ENCODE measurements at regions not wholly inside any gene's neighbourhood (a gene's known extent, or its start where the extent isn't known, plus 50 kb on each side); places are given as distances from the start of the nearest gene placed in this dataset.

DNA sequence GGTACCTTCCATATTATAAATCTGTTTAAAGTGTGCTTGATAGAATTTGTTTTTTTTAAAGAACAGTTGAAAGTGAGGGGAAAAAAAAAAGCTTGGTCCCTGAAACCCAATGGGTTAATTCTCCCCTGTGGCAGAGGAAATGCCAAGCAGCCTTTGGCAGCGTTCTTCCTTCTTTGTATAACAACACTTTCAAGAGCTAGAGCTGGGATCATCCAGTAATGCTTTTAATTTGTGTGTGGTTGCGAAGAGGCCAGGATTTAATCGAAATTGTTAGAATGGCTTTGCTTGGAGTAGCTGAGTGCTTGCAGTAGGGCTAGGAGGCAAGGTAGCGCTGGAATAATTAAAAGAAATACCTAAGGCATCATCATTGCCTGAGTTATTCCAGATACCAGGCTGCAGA is 692.0 kb downstream of the DHX35 start:
- DNase-seq, result no peak

DNA sequence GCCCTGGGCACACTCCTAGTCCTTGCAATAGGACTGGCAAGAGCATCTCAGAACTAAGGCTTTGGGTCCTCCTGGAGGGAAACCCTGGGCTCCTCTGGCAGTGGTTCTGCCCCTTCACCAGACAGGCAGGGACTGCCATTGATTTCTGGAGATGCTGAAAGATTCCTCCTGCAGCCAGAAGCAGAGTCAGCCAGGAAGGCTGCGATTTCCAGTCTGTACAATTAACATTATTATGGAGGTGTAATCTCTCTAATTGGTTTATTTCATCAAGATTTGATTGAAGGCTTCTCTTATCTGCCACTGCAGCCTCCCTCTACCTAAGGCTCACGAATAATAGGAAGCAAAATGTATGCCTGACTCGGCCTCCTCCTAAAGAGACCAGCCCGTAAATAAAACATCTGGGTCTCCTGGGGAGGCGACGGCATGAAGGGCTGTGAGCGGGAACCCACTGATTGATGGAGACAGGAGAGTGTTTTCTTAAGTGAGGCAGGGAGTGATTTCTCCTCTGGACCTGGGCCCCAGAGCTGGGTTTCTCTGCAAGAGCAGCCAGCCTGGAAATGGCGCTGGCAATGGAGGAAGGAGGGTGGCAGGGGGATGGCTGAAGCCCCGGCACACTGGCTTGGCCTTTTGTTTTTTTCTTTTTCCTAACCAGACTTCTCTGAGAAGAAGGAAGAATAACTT is 689.6 kb downstream of the DHX35 start:
- DNase-seq, result no peak

DNA sequence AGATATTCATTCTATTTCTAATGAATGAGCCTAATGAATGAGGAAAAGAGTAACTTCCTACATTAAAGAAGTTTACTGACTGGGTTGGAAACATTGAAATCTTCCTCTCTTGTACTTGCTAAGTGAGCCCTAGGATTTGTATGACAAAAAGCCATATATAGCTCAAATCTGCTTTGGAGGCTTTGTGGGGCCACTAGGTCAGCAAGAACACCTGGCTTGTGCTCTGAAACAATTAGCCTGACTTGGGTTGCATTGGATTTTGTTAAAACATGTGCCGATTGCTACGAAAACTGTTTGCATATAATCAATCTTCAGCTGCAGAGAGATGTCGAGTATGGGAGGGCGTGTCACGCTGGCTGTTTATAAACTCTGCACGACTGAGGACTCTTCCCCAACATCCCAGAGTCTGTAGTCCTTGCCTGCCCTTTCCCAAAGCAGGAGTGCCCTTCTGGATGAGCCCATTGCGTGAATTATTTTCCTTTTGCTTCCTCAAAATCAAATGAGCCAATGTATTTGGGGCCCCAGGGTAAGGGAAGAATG is 684.8 kb downstream of the DHX35 start:
- no peak for DNase-seq

DNA sequence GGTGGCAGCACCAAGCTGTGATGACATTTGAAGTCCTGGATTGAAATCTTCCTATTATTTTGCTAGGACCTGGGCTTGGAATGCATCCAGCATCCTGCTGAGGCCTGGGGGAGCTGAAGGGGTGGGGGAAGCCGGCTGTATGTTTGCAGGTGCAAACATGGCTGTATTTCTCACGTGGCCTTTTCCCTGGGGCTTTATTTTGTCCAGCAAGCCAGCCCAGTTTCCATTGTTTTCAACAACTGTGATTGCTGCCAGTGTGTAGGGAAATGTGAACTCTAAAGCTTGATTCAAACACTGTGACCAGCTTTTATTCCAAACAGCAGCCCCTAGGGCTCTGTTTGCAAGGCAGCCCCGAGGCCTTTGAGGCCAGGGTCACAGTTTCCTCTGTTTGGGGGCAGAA is 683.0 kb downstream of the DHX35 start:
- DNase-seq, result no peak

DNA sequence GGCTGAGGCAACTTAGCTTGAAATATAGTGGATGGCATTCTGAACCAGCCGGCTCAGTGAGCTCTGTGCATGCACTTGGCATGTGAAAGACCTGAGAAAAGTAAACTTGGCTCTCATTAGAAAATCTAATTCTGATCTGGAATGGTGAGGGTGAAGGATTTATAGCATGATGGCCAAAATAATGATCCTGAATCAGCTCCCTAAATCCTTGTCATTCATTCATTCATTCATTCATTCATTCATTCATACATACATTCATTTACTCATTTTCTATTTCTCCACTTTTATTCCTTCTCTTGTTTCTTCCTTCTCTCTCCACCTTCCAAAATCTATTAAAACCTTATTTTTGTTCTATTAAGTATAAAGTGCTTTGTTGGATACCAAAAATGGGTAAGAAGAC is 681.1 kb downstream of the DHX35 start:
- no peak for DNase-seq

DNA sequence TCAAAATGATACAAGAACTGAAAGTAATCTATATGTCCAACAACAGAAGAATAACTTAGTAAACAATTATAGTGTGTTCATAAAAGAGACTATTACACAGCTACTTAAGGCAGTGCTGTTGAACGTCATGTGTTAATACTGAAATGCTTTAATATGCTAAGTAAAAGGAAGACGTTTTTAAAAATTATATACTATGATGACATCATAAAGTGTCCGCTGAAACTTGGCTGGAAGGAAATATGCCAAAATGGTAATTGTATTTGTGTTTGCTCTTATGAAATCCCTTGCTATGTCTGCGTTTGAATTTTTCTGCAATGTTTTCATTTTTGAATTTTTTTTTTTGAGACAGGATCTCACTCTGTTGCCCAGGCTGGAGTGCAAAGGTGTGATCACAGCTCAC is 679.3 kb downstream of the DHX35 start:
- no peak for DNase-seq

DNA sequence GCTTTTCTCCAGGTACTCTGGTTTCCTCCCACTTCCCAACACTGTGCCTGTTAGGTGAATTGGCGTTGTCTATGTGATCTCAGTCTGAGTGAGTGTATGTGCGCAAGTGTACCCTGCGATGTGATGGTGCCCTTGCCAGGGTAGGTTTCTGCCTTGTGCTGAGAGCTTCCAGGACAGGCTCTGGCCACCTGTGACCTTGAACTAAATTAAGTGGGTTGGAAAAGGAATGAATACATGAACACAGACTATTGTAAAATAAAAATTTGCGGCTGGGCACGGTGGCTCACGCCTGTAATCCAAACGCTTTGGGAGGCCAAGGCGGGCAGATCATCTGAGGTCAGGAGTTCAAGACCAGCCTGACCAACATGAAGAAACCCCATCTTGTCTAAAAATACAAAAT is 678.0 kb downstream of the DHX35 start:
- no peak for DNase-seq

DNA sequence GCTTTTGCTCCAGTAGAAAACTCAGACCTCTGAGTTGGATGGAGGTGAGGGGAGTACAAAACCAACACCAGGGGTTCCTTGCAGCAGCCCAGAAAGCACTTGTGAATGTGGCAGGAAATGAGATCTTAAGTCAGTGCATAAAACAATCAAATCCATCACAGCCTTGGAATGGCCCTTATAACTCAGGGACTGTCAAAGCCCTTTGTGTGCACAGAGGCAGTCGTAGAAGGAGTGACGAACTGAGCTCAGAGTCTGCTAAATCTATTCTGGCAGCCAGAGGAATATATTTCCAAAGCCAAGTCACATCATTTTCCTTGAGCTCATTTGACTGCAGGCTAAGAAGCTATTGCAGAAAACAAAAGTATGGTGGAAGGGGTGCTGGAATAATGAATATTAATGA is 676.6 kb downstream of the DHX35 start:
- DNase-seq, result no peak

DNA sequence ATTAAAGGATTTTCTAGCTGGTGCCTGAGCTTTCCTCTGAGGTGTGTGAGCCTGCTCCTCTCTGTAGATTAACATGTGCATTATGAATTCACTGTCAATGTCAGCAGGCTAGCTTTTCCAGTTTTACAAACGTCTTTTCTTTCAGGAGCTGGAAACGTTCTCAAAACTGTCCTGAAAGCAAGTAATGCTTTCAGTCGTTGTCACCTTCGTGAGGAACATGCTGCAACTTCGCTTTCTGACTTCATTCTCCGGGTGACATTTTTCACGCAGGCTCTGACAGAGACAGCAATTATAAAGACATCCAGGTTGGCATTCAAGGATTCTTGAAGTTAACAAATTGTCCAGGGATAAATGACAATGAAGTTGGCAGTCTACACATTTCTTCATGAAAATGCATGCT is 671.5 kb downstream of the DHX35 start:
- no peak for DNase-seq

DNA sequence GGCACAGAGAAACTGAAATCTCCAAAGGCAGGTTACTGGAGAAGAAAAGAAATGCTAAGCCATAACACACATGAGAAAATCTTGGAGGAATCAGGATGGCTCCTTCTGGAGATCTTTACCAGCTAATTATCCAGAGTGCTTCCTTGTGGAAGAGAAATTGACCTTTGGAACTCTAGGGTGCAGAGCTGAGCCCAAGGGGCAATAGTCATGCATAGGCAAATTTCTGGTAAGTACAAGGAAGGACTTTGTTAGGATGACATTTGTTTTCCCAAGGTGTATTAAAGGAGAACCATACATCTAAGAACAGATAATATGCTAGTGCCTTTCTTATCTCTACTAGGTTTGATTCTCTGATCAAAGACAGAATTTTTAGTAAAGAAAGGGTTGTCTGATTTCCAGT is 670.6 kb downstream of the DHX35 start:
- DNase-seq, result no peak

DNA sequence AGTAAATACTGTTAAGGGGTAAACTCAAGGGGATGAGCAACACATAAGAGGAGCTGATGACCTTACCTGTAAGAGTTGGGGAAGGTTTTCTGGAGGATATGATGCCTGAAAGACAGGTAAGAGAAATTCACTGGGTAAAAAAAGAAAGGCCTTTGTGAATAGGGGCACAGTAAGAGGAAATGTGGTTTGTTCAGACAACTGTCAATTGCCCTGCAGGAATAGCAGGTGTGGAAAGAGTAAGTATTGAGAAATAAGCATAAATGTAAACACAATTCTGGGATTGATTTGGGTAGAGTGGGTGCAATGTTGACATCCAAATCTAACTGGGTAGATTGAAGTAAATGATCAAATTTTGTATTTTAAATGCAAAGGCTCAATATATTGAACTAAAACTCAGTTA is 670.0 kb downstream of the DHX35 start:
- no peak for DNase-seq

DNA sequence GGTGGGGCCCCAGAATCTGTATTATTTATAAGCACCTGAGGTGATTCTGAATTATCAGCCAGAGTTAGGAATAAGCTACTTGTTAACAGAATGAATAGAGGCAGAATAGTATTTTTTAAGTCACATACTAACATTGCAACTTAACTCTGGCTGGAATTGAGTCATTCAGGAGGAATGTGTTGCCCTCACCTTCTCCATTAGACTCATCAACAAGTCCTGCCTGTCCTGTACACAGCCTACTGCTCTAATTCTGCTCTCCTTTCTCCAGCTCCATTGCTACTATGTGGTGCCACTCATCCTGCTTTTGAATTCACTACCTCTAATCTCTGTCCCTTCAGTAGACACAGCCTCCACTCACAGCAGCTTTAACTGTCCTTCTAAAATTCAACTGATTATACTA is 669.4 kb downstream of the DHX35 start:
- no peak for DNase-seq

DNA sequence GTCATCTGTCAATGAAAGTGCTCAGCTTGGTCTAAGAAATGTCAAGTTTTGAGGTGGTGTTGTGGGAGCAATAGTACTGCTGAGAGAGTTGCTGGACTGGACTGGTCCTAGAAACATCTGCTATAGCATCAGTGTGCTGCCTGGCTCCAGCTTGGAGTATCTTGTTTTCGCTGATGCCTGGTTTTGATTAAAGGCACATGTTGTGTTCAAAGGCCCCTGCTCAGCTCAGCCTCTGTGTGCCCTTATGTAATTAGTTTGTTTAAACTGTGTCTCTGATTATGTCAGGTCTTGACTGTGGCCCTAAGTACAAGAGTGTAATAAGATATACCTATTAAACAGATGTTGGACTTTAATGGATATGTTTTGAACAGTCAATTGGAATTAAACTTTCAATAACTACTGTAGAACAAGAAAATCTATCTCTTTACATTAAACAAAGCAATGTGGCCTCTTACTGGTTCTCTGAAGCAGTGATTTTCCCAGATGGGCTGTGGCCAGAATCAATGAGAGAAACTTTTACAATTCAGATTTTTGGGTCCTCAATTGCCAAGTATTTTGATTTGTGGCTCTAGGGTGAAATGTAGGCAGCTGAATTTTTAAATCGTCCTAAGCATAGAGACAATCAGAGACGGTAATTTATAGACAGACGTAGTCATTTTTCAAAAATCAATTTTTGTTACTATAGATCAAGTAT is 668.2 kb downstream of the DHX35 start:
- no peak for DNase-seq

DNA sequence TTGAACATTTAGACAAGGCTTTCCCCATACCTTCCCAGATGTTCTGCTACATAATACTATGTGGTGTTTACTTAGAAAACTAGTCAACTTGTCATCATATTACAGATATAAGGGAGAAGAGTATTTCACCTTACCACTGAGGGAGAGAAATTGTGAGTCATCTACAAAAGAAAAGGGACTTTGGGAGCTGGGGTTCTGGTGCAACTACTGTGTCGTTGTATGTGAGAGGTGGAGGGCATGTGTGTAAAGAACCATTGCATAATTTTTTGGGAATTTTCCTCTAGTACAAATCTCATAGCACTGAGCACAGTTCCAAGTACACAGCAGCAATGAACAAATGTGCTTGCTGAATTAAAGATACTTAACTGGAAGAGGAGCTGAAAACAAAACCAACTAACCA is 665.6 kb downstream of the DHX35 start:
- DNase-seq, result no peak

DNA sequence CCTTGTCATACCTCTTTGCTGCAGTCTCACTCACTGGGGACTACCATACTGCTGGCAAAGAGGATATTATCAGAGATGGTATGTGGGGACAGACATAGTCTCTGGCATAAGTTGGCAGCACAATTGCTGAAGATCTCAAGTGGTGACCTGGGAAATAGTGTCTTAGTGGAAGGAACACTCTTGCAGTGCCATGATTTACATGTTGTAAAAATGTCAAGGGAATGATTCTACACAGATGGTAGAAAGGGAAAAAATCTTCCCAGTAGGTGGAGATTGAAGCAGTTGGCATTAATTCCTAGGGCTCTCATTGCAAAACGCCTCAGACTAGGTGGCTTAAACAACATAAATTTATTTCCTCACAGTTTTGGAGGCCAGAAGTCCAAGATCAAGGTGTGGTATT is 662.2 kb downstream of the DHX35 start:
- DNase-seq, result no peak

DNA sequence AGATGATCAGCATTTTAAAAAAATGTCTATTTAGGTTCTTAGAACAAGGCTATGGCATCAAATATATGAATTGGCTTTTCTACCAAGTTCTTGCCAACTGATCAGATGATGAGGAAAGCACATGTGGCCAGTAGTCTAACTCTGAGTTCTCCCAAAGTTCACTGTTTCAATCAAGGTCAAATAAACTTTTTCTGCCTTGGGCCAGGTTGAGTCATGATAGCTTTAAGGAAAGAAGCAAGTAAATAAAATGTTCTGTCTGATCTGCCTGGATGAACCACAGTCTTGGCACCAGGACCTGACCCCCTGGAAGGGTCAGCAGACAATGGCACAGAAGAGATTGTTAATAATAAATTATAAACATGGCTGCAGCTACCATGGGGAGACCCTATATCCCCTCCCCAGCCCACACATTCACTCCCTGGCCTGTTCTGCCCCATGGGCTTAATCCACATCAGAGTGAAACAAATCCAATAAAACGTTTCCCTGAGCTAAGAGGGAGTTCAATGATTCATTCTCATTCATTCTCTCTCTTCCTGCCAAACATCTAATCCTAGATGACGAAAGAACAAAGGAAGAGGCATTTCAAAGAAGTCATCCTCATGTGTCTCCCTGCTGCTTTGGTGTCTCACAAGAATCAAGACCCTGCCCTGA is 661.6 kb downstream of the DHX35 start:
- no peak for DNase-seq

DNA sequence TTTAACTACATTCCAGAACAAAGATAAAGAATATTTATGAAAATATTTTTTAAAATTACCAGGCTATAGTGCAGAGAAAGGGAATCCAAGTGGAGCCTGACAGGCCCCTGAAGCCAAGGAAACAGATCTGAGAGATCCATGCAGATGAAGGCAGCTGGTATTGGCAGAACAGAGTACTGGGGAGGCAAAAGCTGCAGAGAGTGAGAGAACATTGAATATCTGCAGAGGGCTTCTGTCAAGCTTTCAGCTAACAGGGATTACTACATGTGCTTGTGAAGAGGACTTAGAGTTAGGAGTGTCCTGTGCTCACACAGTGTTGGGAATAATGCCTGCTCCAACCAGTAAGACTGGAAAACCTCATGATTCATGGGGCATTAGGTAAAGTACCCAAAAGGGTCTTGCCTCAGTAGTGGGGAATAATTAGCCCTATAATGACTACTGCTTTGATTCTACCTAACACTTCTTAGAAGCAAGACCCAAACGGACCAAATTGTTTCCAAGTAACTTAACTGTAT is 657.2 kb downstream of the DHX35 start:
- no peak for DNase-seq

DNA sequence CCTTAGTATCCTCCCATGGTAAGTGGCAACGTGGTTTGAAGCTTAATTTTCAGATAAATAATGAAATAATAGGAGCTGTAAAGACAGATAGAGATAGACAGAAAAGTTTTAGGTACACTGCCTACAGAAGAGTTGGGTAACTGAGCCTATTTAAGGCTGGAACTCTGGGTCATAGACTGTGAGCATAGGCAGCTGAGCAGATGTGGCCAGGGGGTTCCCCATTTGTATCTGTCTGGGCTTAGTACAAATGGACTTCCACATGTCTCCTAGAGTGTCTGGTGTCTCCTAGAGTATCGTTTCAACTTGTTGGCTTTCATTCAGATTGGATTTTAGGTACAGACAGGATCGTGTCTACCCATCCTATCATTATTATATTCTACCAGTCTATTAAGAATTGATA is 649.8 kb downstream of the DHX35 start:
- no peak for DNase-seq

DNA sequence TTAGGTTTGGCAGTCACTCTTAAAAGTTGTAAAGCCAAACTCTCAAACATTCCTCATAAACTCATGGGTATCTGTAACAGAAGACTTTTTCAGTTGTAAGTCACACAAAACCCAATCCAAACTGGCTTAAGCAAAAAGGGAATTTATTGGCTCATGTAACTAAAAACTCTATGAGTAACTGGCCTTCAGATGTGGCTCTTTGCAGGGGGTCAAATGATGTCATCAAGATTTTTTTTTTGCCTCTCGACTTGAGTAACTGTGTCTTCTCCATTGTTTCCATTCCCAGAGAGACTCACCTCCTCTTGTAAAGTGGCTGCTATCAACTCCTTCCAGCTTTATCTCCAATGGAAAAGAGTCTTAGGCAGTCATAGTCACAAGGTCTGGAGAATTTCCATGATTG is 645.0 kb downstream of the DHX35 start:
- DNase-seq, result peak; percentile 19

DNA sequence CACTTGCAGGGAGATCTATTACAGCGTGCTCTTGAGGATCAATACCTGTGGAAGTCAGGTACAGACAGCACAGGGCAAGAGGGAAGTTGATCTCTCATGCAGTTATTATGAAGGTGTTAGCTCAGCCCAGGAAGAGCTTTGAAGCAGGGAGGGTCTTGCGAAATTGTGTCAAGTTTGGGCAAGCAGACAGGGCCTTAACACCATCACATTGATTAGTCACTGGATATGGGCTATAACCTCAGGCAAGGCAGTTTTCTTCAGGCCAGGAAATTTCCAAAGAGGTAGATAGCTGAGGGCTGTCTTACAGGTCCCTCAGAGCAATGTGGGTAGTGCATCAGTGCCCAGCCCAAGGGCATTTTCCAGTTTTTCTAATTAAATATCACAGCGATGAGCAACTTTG is 643.8 kb downstream of the DHX35 start:
- no peak for DNase-seq

DNA sequence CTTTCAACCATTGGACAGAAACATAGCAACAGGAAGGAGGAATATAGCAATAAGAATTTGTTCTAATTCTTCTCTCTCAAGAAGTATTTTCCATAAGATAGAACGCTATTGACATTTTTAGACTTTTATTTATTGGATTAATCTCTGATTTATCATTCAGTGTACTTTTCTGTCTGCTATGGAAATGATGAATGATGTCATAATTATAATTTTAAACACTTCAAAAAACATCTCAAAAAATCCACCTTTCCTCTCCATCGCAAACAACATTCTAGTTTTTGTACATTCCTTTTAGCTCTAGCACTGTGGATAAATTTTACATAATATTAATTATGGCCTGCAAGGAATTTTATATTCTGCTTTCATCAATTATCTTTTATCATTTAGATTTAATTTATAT is 643.2 kb downstream of the DHX35 start:
- DNase-seq, result no peak

DNA sequence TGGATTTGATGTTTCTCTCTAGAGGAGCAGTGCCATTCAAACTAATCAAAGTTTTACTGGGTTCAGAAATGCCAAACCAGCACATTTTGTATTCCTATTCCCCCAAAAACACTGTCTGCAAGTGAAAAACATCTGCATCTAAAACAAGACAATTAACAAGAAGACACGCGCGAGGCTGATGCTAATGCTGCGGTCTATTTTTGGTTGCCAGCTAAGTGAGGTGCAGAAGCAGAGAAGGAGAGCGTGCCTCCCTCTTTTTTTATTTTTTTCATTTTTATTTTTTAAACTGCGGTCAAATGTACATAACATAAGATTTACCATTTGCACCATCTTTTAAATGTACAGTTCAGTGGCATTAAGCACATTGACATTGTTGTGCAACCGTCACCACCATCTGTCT is 641.1 kb downstream of the DHX35 start:
- DNase-seq, result no peak

DNA sequence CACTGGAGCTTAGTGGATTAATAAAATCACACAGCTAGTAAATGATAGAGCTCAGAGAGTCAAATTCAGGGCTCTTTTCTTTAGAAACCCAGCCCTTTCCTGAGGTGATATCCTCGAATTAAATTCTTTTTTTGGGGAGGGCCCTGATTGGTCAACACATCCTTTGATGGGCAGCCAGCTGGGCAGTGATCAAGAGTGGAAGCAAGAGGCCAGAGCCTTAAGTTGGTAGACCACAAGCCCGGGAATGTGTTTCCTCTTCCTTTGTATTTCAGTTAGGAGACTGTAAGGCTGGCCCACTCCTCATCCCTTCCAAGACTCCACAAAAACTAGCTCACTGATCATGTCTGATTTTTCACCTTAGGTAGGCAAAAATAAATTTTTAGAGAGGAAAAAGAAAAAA is 640.5 kb downstream of the DHX35 start:
- DNase-seq, result no peak

DNA sequence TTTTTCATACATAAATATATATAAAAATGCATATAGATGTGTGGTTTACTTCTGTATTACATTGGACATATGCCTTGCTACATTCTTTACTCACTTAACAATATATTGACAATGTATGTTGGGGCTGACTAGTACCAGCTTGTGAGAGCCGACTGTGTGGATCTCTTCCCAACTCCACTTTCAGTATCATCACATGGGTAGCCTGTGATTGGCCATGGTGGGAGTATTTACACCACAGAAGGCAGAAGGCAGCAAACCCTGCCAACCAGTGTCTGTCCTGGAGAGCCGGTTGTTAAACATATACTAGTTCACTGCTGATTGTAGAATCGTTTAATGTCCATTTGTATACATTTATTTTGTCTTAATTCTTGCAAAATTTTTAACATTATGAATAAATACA is 638.7 kb downstream of the DHX35 start:
- DNase-seq, result no peak

All from NCI-H446 treated with DMSO at 0.1 percent for 48 hours (cell line).